Ovary (tissue), 7 donors: ENCODE measurements at regions not wholly inside any gene's neighbourhood (a gene's known extent, or its start where the extent isn't known, plus 50 kb on each side); places are given as distances from the start of the nearest gene placed in this dataset.

Source experiments
- DNase-seq, 5 donors: peaks; one replicate each; pipeline ENCODE4 v3.0.0-alpha.2; 2019 to 2020
- H3K27ac ChIP-seq, 2 donors: fragments of 200-600 bp; one replicate each; pipeline versions ENCODE4 v1.5.1 to v1.8.0; 2019 to 2022
- H3K27me3 ChIP-seq: fragments of 200-600 bp; one replicate; pipeline ENCODE4 v1.8.0; 2022
- H3K36me3 ChIP-seq: fragments of 200-600 bp; sonication (generic); one replicate; pipeline ENCODE4 v1.5.1; 2019
- H3K4me1 ChIP-seq: one replicate; pipeline ENCODE4 v1.8.1; 2013; ENCODE audit warnings: mild to moderate bottlenecking, moderate library complexity; ENCODE audit not compliant: insufficient read depth
- H3K4me3 ChIP-seq: fragments of 200-600 bp; sonication (generic); one replicate; pipeline ENCODE4 v1.5.1; 2017
- H3K9me3 ChIP-seq, 2 donors: fragments of 200-600 bp in 1 of 2; sonication (generic) in 1 of 2; one replicate each; pipeline versions ENCODE4 v1.5.1 to v1.8.1; 2013 to 2019; ENCODE audit warnings: mild to moderate bottlenecking in 1 of 2, moderate library complexity in 1 of 2
- EP300 ChIP-seq: sonication (generic); formaldehyde crosslinking; IDR thresholded peaks from one replicate; pipeline ENCODE4 v1.6.1; 2017; ENCODE audit warnings: antibody characterized with exemption
- POLR2A ChIP-seq: fragments of 450-650 bp; IDR thresholded peaks from one replicate; pipeline ENCODE4 v1.6.1; 2017; ENCODE audit warnings: antibody characterized with exemption, mild to moderate bottlenecking, moderate library complexity
- WGBS, 3 donors: extraction: QIAGEN DNeasy Blood & Tissue Kit in 1 of 3; methylation state at CpG; one replicate each; pipeline versions ENCODE4 v1.1.5 to v1.1.7; 2013 to 2017; 5-methylcytosine and 5-hydroxymethylcytosine counted together
- intact Hi-C, 4 donors: fragments of 100-400 bp; cut with DNase I; formaldehyde crosslinking; loops; one replicate each; pipeline versions ENCODE4 v1.11.0 to v1.15.1; 2022 to 2023
- TF ChIP-seq, protein P1 (sequence below), 3 donors: fragments of 450-650 bp in 2 of 3; fragments of 200-600 bp in 1 of 3; IDR thresholded peaks; one replicate each; pipeline versions ENCODE4 v1.5.1 to v1.8.0; 2016 to 2022; ENCODE audit warnings: antibody characterized with exemption in 3 of 3, mild to moderate bottlenecking in 1 of 3
- donor health status: DM: no; HTN: no; CAD: no; lungs with moderate emphysema.
- donor health status: DM: no; HTN: no; CAD: no.
- donor health status: Bipolar disorder and iron deficiency.
- donor health status: DM: no; HTN: no; CAD: no.
- donor health status: DM: yes; HTN: yes; CAD: no.

DNA sequence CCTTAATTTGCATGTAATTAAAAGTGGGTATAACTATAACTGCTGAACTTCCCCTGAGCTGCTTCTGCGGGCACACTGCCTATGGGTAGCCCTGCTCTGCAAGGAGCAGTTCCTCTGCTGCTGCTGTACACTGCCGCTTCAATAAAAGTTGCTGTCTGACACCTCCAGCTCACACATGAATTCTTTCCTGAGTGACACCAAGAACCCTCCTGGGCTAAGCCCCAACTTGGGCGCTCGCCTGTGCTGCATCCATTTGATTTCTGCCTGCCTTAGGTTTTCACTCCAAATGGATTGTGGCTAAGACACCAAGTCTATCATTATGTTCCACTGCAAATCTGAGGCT is 215.7 kb downstream of the ANAPC1 start:
- Histone ChIP-seq H3K27me3 (no peaks in the 10 kb centered on the region), H3K4me1 (no peaks in the 10 kb centered on the region), H3K9me3 (no peaks in the 10 kb centered on the region), H3K27ac (no peak overlapping the region), H3K4me3 (no peak overlapping the region), H3K36me3 (no peaks in the 10 kb centered on the region)
- DNase-seq = no peak
- TF ChIP-seq POLR2A = no peak
- TF ChIP-seq EP300 = no peak
- TF ChIP-seq, protein P1, sequence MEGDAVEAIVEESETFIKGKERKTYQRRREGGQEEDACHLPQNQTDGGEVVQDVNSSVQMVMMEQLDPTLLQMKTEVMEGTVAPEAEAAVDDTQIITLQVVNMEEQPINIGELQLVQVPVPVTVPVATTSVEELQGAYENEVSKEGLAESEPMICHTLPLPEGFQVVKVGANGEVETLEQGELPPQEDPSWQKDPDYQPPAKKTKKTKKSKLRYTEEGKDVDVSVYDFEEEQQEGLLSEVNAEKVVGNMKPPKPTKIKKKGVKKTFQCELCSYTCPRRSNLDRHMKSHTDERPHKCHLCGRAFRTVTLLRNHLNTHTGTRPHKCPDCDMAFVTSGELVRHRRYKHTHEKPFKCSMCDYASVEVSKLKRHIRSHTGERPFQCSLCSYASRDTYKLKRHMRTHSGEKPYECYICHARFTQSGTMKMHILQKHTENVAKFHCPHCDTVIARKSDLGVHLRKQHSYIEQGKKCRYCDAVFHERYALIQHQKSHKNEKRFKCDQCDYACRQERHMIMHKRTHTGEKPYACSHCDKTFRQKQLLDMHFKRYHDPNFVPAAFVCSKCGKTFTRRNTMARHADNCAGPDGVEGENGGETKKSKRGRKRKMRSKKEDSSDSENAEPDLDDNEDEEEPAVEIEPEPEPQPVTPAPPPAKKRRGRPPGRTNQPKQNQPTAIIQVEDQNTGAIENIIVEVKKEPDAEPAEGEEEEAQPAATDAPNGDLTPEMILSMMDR (IDR thresholded peaks at IDR 0.05) = no peak
- intact Hi-C loops = loop anchor here in 1 of 4 donors (10.0 kb wide), 1 partner anchor 553 kb away; no protein-coding TSS in a partner anchor
- WGBS, 3 donors = 95 to 98% (median 96%) methylated on average over 4 of the region's 4 CpGs

DNA sequence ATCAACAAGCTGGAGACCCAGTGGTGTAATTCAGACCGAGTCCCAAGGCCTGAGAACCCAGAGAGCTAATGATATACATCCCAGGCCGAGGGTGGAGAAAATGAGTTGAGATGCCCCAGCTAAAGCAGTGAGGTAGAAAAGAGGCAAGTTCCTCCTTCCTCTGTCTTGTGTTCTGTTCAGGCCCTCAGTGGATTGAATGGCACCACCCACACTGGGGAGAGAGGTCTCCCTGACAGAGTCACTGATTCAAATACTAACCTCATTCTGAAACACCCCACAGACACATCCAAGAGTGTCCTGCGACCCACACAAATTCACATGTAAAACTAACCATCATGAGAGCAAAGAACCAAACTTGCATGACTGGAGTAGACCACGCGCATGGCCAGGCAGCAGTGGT is 215.3 kb downstream of the ANAPC1 start:
- DNase-seq = no peak

DNA sequence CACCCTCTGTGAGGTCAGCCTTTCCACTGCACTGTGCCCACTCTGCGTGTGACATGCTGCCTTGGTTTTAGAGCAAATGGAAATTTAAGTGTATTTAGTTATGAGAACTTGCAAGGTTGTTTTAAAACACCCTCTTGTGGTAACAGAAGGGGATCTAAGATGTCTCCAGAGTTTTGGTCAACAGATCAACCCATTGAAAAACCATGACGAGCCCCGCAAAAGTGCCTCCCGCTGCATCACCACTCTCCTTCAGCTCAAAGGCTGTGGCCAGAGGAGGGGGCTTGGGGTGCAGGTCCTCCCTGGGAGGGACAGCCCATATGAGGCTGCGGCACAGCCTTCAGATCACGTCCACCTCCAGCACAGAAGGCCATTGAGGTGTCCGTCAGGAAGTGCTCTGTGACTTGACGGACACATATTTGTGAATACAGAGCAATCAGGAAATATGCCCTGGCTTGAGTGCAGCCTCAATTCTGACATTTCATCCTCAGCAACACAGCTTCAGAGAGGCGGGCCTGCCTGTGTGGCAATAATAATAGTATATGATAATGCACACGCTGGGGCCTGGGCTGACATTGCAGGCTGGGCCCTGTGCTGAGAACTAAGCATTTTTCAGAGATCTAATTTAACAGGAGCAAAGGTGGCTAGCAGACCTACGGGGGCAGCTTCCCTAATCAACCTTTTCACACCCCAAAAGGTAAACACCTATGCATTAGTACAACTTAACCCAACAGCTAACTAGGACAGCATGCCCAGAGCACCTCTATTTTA is 213.9 kb downstream of the ANAPC1 start:
- H3K9me3 ChIP-seq = no peaks in the 10 kb centered on the region
- no peak for TF ChIP-seq EP300
- no peak for TF ChIP-seq POLR2A
- TF ChIP-seq, protein P1 (IDR thresholded peaks at IDR 0.05) = no peak
- no peaks in the 10 kb centered on the region for H3K27me3 ChIP-seq
- no peak for DNase-seq
- no peaks in the 10 kb centered on the region for H3K36me3 ChIP-seq
- WGBS, 3 donors = 92 to 94% (median 93%) methylated on average over 11 of the region's 11 CpGs
- no peak overlapping the region for H3K27ac ChIP-seq
- intact Hi-C loops = loop anchor here in 1 of 4 donors (10.0 kb wide), 1 partner anchor 555 kb away; no protein-coding TSS in a partner anchor
- no peaks in the 10 kb centered on the region for H3K4me1 ChIP-seq
- no peak overlapping the region for H3K4me3 ChIP-seq

More for the DNA sequence above, 215.3 kb downstream of the ANAPC1 start:
- 94 to 95% (median 94%) methylated on average over 5 of the region's 5 CpGs for WGBS, 3 donors
- no peaks in the 10 kb centered on the region for H3K4me1 ChIP-seq
- no peak overlapping the region for H3K27ac ChIP-seq
- TF ChIP-seq EP300 = no peak
- no peak for TF ChIP-seq POLR2A
- TF ChIP-seq, protein P1 (IDR thresholded peaks at IDR 0.05) = no peak
- intact Hi-C loops = loop anchor here in 1 of 4 donors (10.0 kb wide), 1 partner anchor 554 kb away; no protein-coding TSS in a partner anchor
- no peaks in the 10 kb centered on the region for H3K27me3 ChIP-seq
- H3K4me3 ChIP-seq = no peak overlapping the region
- no peaks in the 10 kb centered on the region for H3K9me3 ChIP-seq
- no peaks in the 10 kb centered on the region for H3K36me3 ChIP-seq

DNA sequence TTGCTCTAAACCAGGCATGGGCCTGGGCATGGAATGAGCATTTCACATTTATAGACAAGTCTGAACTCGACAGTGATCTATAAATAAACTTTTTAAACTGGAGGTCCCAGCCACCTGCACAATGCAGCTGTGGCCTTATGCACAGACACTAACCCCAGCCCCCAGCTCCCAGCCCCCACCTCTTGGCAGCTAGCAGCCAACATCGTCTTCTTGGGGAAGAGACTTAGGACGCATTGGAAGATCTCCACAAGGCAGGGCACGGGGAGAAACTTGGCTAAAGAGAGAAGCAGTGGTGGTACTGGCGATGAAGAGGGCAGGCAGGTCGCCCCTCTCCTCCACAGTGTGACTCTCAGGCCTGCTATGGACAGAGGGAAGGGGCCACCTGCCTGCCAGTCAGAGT is 213.2 kb downstream of the ANAPC1 start:
- Histone ChIP-seq H3K27me3 (no peaks in the 10 kb centered on the region), H3K4me3 (no peak overlapping the region), H3K27ac (no peak overlapping the region), H3K36me3 (no peaks in the 10 kb centered on the region), H3K9me3 (no peaks in the 10 kb centered on the region), H3K4me1 (no peaks in the 10 kb centered on the region)
- TF ChIP-seq EP300 = no peak
- no peak for TF ChIP-seq POLR2A
- TF ChIP-seq, protein P1 (IDR thresholded peaks at IDR 0.05) = no peak
- intact Hi-C loops = no loop called here
- no peak for DNase-seq
- 87 to 88% (median 87%) methylated on average over 6 of the region's 6 CpGs for WGBS, 3 donors
